NCI-H1436 treated with DMSO at 0.1 percent for 48 hours (cell line): ENCODE measurements at regions not wholly inside any gene's neighbourhood (a gene's known extent, or its start where the extent isn't known, plus 50 kb on each side); places are given as distances from the start of the nearest gene placed in this dataset.
"Not testable (repeated sequence)": the region's sequence is repeated elsewhere in the genome, so short reads cannot be mapped to it uniquely, and the experiment has no call there.

Experiments used
- DNase-seq: peaks from one replicate; lab custom pipeline; 2025; lab: John Stamatoyannopoulos, UW

GRCh38 chr18:55735199-55735855, 147.3 kb upstream of the TCF4 start:
- DNase-seq: no peak

- no peak for DNase-seq
Measured at GRCh38 chr18:55732227-55733106, 144.5 kb upstream of the TCF4 start.

GRCh38 chr18:55731594-55732042, 143.6 kb upstream of the TCF4 start:
- DNase-seq: no peak

- not testable (repeated sequence) for DNase-seq
Measured at GRCh38 chr18:55721006-55721405, 133.0 kb upstream of the TCF4 start.

GRCh38 chr18:55713707-55714106, 125.7 kb upstream of the TCF4 start:
- no peak for DNase-seq

- DNase-seq: no peak
Measured at GRCh38 chr18:55706898-55707297, 118.9 kb upstream of the TCF4 start.

GRCh38 chr18:55699233-55699765, 111.3 kb upstream of the TCF4 start:
- DNase-seq: no peak

- no peak for DNase-seq
Measured at GRCh38 chr18:55696811-55697210, 108.8 kb upstream of the TCF4 start.

GRCh38 chr18:55695091-55695490, 107.1 kb upstream of the TCF4 start:
- DNase-seq: no peak

GRCh38 chr18:55694291-55694690, 106.3 kb upstream of the TCF4 start:
- DNase-seq: no peak

- DNase-seq: no peak
Measured at GRCh38 chr18:55688030-55688429, 100.0 kb upstream of the TCF4 start.

GRCh38 chr18:55687106-55687505, 99.1 kb upstream of the TCF4 start:
- DNase-seq: no peak

GRCh38 chr18:55685638-55686037, 97.6 kb upstream of the TCF4 start:
- no peak for DNase-seq

GRCh38 chr18:55672574-55673361, 84.8 kb upstream of the TCF4 start:
- no peak for DNase-seq

GRCh38 chr18:55665506-55665905, 77.5 kb upstream of the TCF4 start:
- no peak for DNase-seq

GRCh38 chr18:55664758-55665400, 76.9 kb upstream of the TCF4 start:
- DNase-seq: not testable (repeated sequence)

GRCh38 chr18:55663891-55664290, 75.9 kb upstream of the TCF4 start:
- DNase-seq: no peak

GRCh38 chr18:55658598-55658997, 70.6 kb upstream of the TCF4 start:
- no peak for DNase-seq

GRCh38 chr18:55657572-55658331, 69.8 kb upstream of the TCF4 start:
- DNase-seq: no peak

GRCh38 chr18:55654986-55655385, 67.0 kb upstream of the TCF4 start:
- DNase-seq: no peak

GRCh38 chr18:55651236-55651635, 63.2 kb upstream of the TCF4 start:
- no peak for DNase-seq
